A673 (cell line): ENCODE measurements at regions not wholly inside any gene's neighbourhood (a gene's known extent, or its start where the extent isn't known, plus 50 kb on each side); places are given as distances from the start of the nearest gene placed in this dataset.

Source experiments
- EZH2 ChIP-seq: fragments of 200-600 bp; sonication (generic); IDR thresholded peaks from 2 replicates; pipeline ENCODE4 v1.6.1; 2017; ENCODE audit warnings: borderline replicate concordance, low read depth, mild to moderate bottlenecking, mixed read lengths, antibody characterized with exemption, low read length; ENCODE audit not compliant: poor library complexity, severe bottlenecking
- TF ChIP-seq, protein P1 (sequence below): fragments of 300-800, 200-600 bp; sonication (generic); conservative IDR thresholded peaks from 2 replicates; pipeline ENCODE4 v1.5.1; 2017; ENCODE audit warnings: low read depth, mild to moderate bottlenecking, antibody characterized with exemption, low read length, moderate library complexity, mixed read lengths

DNA sequence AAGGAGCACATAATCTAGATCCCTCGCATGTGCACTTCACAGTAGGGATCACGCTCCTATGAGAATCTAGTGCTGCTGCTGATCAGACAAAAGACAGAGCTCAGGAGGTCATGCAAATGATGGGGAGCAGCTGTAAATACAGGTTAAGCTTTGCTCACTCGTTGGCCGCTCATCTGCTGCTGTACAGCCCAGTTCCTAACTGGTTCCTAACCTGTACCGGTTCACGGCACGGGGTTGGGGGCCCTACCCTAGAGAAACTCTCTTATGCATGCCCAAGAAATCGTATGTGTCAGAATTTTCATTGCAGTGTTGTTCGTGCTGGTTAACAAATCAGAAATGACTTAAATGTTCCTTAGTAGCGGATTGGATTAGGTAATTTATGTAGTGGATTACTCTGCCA lies 116.1 kb downstream of the CDH26 start:
- TF ChIP-seq, protein P1, sequence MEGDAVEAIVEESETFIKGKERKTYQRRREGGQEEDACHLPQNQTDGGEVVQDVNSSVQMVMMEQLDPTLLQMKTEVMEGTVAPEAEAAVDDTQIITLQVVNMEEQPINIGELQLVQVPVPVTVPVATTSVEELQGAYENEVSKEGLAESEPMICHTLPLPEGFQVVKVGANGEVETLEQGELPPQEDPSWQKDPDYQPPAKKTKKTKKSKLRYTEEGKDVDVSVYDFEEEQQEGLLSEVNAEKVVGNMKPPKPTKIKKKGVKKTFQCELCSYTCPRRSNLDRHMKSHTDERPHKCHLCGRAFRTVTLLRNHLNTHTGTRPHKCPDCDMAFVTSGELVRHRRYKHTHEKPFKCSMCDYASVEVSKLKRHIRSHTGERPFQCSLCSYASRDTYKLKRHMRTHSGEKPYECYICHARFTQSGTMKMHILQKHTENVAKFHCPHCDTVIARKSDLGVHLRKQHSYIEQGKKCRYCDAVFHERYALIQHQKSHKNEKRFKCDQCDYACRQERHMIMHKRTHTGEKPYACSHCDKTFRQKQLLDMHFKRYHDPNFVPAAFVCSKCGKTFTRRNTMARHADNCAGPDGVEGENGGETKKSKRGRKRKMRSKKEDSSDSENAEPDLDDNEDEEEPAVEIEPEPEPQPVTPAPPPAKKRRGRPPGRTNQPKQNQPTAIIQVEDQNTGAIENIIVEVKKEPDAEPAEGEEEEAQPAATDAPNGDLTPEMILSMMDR = no peak
- no peak for TF ChIP-seq EZH2
